GM12891 (cell line): ENCODE measurements at regions not wholly inside any gene's neighbourhood (a gene's known extent, or its start where the extent isn't known, plus 50 kb on each side); places are given as distances from the start of the nearest gene placed in this dataset.

Source experiments
- DNase-seq: peaks from one replicate; pipeline ENCODE4 v3.0.0; 2011; ENCODE audit warnings: low spot score; ENCODE audit not compliant: insufficient read length
- FAIRE-seq: peaks from 2 replicates; lab custom pipeline; 2011; peaks lifted over from hg19 to GRCh38; lab: Jason Lieb, UNC
- PAX5 ChIP-seq: IDR thresholded peaks from 2 replicates; pipeline ENCODE4 v1.6.1; 2011; ENCODE audit warnings: low read length, moderate library complexity, mild to moderate bottlenecking; ENCODE audit not compliant: insufficient read depth, severe bottlenecking
- POLR2A ChIP-seq: IDR thresholded peaks from 2 replicates; pipeline ENCODE4 v1.6.1; 2011; ENCODE audit warnings: low read depth, low read length, control low read depth
- POLR2AphosphoS5 ChIP-seq: IDR thresholded peaks from 2 replicates; pipeline ENCODE4 v1.6.1; 2011; ENCODE audit warnings: low read depth, low read length, control low read depth
- POU2F2 ChIP-seq: IDR thresholded peaks from 2 replicates; pipeline ENCODE4 v1.6.1; 2011; ENCODE audit warnings: low read depth, mild to moderate bottlenecking, control low read depth, low read length, moderate library complexity
- SPI1 ChIP-seq: IDR thresholded peaks from 2 replicates; pipeline ENCODE4 v1.6.1; 2011; ENCODE audit warnings: low read depth, low read length, control low read depth
- TAF1 ChIP-seq: IDR thresholded peaks from 2 replicates; pipeline ENCODE4 v1.6.1; 2011; ENCODE audit warnings: low read depth, low read length, control low read depth

- no peak for DNase-seq
- TF ChIP-seq SPI1: no peak
- no peak for TF ChIP-seq PAX5
- TF ChIP-seq TAF1: no peak
- no peak for TF ChIP-seq POU2F2
- no peak for TF ChIP-seq POLR2A
- TF ChIP-seq POLR2AphosphoS5: no peak
- no peak for FAIRE-seq
Observed at GRCh38 chr17:79407385-79407784, 203.5 kb downstream of the RBFOX3 start.

- DNase-seq: no peak
- TF ChIP-seq TAF1: no peak
- TF ChIP-seq POU2F2: no peak
- no peak for TF ChIP-seq PAX5
- TF ChIP-seq POLR2A: no peak
- no peak for TF ChIP-seq SPI1
- TF ChIP-seq POLR2AphosphoS5: no peak
- FAIRE-seq: no peak
Observed at GRCh38 chr17:79406316-79406715, 204.5 kb downstream of the RBFOX3 start.

GRCh38 chr17:79405823-79406222 is 205.0 kb downstream of the RBFOX3 start:
- no peak for TF ChIP-seq PAX5
- TF ChIP-seq POU2F2: no peak
- no peak for TF ChIP-seq SPI1
- TF ChIP-seq POLR2AphosphoS5: no peak
- TF ChIP-seq POLR2A: no peak
- TF ChIP-seq TAF1: no peak
- FAIRE-seq (no peak), DNase-seq (no peak)

GRCh38 chr17:79404136-79404911 is 206.5 kb downstream of the RBFOX3 start:
- no peak for FAIRE-seq
- no peak for DNase-seq

GRCh38 chr17:79401704-79402674 is 208.9 kb downstream of the RBFOX3 start:
- DNase-seq: no peak
- FAIRE-seq: no peak
- no peak for TF ChIP-seq PAX5

More at GRCh38 chr17:79404136-79404911, 206.5 kb downstream of the RBFOX3 start:
- TF ChIP-seq POLR2AphosphoS5 (no peak), PAX5 (no peak)

- FAIRE-seq (peak; percentile 76), DNase-seq (peak; percentile 89)
- TF ChIP-seq TAF1 (no peak), SPI1 (no peak), POLR2AphosphoS5 (no peak), PAX5 (no peak), POLR2A (no peak), POU2F2 (no peak)
Observed at GRCh38 chr17:79400989-79401703, 209.7 kb downstream of the RBFOX3 start.

- FAIRE-seq: no peak
- DNase-seq: no peak
- TF ChIP-seq POLR2A (no peak), SPI1 (no peak), PAX5 (no peak), TAF1 (no peak), POU2F2 (no peak), POLR2AphosphoS5 (no peak)
Observed at GRCh38 chr17:79399610-79400144, 211.2 kb downstream of the RBFOX3 start.

- TF ChIP-seq POU2F2 (no peak), TAF1 (no peak), SPI1 (no peak), POLR2AphosphoS5 (no peak), POLR2A (no peak), PAX5 (no peak)
- FAIRE-seq: no peak
- DNase-seq: no peak
Observed at GRCh38 chr17:79398441-79398840, 212.4 kb downstream of the RBFOX3 start.
